ENCODE measurements at regions not wholly inside any gene's neighbourhood (a gene's known extent, or its start where the extent isn't known, plus 50 kb on each side); places are given as distances from the start of the nearest gene placed in this dataset.

DNA sequence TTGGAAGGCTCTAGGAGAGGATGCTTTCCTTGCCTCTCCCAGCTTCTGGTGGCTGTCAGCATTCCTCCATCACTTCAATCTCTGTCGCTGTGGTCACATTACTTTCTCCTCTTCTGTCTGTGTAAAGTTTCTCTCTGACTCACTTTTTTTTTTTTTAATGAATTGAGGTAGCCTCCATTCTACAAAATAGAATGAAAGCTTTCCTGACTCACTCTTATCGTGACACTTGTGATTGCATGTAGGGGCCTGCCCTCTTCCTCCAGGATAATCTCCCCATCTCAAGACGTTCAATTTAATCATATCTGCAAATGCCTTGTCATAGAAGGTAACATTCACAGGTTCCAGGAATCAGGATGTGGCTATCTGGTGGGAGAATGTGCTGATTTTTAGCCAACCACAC is 153.5 kb upstream of the HMGA2 start:
- TF ChIP-seq RNF2 (IDR thresholded peaks at IDR 0.05; ENCODE audit: borderline replicate concordance, low read depth), result no peak
- TF ChIP-seq, protein P1, sequence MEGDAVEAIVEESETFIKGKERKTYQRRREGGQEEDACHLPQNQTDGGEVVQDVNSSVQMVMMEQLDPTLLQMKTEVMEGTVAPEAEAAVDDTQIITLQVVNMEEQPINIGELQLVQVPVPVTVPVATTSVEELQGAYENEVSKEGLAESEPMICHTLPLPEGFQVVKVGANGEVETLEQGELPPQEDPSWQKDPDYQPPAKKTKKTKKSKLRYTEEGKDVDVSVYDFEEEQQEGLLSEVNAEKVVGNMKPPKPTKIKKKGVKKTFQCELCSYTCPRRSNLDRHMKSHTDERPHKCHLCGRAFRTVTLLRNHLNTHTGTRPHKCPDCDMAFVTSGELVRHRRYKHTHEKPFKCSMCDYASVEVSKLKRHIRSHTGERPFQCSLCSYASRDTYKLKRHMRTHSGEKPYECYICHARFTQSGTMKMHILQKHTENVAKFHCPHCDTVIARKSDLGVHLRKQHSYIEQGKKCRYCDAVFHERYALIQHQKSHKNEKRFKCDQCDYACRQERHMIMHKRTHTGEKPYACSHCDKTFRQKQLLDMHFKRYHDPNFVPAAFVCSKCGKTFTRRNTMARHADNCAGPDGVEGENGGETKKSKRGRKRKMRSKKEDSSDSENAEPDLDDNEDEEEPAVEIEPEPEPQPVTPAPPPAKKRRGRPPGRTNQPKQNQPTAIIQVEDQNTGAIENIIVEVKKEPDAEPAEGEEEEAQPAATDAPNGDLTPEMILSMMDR (IDR thresholded peaks at IDR 0.05), result no peak
- no peak for TF ChIP-seq FOSL2 (IDR thresholded peaks at IDR 0.05)
- no peak for TF ChIP-seq FOSL2 (CRISPR knock-in tag; IDR thresholded peaks at IDR 0.05)
- TF ChIP-seq CEBPB (IDR thresholded peaks at IDR 0.05), result no peak
- TF ChIP-seq, protein P2, sequence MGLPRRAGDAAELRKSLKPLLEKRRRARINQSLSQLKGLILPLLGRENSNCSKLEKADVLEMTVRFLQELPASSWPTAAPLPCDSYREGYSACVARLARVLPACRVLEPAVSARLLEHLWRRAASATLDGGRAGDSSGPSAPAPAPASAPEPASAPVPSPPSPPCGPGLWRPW (IDR thresholded peaks at IDR 0.05), result no peak
- TF ChIP-seq POLR2A (IDR thresholded peaks at IDR 0.05; ENCODE audit: low read length), result no peak
- TF ChIP-seq RAD21 (conservative IDR thresholded peaks at IDR 0.05 in 1 of 2, IDR thresholded peaks at IDR 0.05 in 1 of 2), result no peak
- no peak for TF ChIP-seq EP300 (IDR thresholded peaks at IDR 0.05)
- TF ChIP-seq, protein P3, sequence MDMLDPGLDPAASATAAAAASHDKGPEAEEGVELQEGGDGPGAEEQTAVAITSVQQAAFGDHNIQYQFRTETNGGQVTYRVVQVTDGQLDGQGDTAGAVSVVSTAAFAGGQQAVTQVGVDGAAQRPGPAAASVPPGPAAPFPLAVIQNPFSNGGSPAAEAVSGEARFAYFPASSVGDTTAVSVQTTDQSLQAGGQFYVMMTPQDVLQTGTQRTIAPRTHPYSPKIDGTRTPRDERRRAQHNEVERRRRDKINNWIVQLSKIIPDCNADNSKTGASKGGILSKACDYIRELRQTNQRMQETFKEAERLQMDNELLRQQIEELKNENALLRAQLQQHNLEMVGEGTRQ (IDR thresholded peaks at IDR 0.05), result no peak
- TF ChIP-seq MYC (IDR thresholded peaks at IDR 0.05; ENCODE audit: borderline replicate concordance, low read length), result no peak
- TF ChIP-seq, protein P4, sequence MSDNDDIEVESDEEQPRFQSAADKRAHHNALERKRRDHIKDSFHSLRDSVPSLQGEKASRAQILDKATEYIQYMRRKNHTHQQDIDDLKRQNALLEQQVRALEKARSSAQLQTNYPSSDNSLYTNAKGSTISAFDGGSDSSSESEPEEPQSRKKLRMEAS (IDR thresholded peaks at IDR 0.05), result no peak
- no peak for TF ChIP-seq RFX5 (IDR thresholded peaks at IDR 0.05)
- TF ChIP-seq RCOR1 (IDR thresholded peaks at IDR 0.05; ENCODE audit: low read depth, low read length), result no peak
- TF ChIP-seq, protein P5, sequence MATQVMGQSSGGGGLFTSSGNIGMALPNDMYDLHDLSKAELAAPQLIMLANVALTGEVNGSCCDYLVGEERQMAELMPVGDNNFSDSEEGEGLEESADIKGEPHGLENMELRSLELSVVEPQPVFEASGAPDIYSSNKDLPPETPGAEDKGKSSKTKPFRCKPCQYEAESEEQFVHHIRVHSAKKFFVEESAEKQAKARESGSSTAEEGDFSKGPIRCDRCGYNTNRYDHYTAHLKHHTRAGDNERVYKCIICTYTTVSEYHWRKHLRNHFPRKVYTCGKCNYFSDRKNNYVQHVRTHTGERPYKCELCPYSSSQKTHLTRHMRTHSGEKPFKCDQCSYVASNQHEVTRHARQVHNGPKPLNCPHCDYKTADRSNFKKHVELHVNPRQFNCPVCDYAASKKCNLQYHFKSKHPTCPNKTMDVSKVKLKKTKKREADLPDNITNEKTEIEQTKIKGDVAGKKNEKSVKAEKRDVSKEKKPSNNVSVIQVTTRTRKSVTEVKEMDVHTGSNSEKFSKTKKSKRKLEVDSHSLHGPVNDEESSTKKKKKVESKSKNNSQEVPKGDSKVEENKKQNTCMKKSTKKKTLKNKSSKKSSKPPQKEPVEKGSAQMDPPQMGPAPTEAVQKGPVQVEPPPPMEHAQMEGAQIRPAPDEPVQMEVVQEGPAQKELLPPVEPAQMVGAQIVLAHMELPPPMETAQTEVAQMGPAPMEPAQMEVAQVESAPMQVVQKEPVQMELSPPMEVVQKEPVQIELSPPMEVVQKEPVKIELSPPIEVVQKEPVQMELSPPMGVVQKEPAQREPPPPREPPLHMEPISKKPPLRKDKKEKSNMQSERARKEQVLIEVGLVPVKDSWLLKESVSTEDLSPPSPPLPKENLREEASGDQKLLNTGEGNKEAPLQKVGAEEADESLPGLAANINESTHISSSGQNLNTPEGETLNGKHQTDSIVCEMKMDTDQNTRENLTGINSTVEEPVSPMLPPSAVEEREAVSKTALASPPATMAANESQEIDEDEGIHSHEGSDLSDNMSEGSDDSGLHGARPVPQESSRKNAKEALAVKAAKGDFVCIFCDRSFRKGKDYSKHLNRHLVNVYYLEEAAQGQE (IDR thresholded peaks at IDR 0.05), result no peak

Measured in A549 (cell line).